Medulla oblongata (tissue), 1 donor: ENCODE measurements at regions not wholly inside any gene's neighbourhood (a gene's known extent, or its start where the extent isn't known, plus 50 kb on each side); places are given as distances from the start of the nearest gene placed in this dataset.
"Not testable (repeated sequence)": the region's sequence is repeated elsewhere in the genome, so short reads cannot be mapped to it uniquely, and the experiment has no call there.

Source experiments
- DNase-seq: peaks from one replicate; pipeline ENCODE4 v3.0.0-alpha.2; 2015; ENCODE audit errors: extremely low spot score

DNA sequence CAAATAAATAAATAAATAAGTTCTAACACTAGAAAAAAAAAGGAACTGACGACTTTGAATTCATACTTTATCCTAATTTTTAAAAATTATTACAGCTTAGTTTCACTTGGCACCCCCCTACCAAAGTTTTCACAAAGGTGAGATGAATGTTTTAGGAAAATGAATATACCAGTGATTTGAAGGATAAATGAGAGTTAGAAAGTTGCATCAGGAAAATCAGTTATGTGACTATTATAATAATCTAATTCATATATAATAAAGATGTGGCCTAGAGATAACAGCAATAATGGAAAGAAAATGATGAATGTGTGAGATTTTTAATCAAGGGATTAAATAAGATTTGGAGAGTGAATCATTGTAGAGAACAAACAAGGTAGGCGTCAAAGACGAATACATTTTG lies 103.0 kb upstream of the RAP1B start:
- DNase-seq, result no peak

GRCh38 chr12:68508576-68508975 lies 102.1 kb upstream of the RAP1B start:
- no peak for DNase-seq

GRCh38 chr12:68509242-68509641 lies 101.5 kb upstream of the RAP1B start:
- no peak for DNase-seq

- DNase-seq, result no peak
Measured at GRCh38 chr12:68510397-68510796, 100.3 kb upstream of the RAP1B start.

DNA sequence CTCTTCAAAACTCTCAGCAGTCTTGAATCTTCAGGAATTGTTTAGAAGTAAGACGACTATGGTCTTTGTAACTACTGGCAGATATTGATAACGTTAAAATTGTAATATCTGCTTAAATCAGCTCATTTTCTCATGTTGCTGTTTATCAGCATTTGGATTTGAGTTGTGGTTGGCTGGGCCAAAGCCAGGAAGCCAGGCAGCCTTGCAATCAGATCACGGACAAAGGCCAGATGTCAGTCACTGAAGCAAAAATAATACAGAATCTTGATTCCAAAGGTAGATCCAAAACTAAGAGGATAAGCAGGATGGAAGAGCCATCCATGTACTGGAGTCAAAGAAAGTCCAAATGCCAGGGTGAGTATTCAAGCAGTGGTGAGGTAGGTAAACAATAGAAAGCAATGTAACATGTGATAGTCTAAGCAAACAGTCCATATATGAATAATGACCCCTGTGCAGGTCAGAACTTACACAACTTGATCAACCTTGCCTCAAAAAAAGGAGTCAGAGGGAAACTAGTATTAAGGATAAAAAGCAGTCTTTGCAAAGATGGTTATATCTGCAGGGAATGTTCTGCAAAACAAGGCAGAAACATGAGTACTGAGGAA lies 95.8 kb upstream of the RAP1B start:
- DNase-seq, result no peak

DNA sequence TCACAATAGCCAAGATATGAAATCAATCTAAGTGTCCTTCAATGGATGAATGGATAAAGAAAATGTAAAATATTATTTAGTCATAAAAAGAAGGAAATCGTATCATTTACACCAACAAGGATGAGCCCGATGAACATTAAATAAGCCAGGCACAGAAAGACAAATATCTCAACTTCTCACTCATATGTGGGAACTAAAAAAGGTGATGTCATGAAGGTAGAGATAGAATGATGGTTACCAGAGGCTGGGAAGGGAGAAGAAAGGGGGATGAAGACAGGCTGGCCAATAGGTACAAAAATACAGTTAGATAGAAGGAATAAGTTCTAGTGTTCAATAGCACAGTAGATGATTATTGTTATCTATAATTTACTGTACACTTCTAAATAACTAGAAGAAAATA lies 94.9 kb upstream of the RAP1B start:
- no peak for DNase-seq

DNA sequence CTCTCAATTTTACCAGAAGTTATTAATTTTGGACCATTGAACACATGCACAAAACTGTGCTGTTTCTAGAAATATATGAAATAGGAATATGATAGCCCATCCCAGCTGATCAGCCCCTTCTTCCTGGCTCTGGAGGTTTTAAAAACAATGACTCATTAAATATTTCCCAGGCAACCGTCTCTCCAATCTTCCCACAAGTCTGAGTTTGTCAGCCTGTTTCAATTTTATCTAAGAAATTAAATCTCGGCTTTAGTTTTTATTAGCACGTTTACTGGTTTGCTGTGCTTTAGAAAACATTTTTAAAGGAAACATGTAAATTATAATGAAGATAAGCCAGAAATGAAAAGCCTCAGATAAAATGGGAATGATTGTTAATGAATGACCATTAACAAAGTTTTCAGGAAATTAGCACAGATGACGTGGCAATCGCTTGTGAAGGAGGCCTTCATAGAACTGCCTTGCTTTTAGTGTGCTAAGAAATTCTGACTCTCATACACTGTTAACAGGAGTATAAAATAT lies 89.3 kb upstream of the RAP1B start:
- no peak for DNase-seq

- no peak for DNase-seq
Measured at GRCh38 chr12:68521848-68522502, 88.7 kb upstream of the RAP1B start.

- no peak for DNase-seq
Measured at GRCh38 chr12:68529466-68529865, 81.2 kb upstream of the RAP1B start.

- DNase-seq, result no peak
Measured at GRCh38 chr12:68529869-68530268, 80.8 kb upstream of the RAP1B start.

DNA sequence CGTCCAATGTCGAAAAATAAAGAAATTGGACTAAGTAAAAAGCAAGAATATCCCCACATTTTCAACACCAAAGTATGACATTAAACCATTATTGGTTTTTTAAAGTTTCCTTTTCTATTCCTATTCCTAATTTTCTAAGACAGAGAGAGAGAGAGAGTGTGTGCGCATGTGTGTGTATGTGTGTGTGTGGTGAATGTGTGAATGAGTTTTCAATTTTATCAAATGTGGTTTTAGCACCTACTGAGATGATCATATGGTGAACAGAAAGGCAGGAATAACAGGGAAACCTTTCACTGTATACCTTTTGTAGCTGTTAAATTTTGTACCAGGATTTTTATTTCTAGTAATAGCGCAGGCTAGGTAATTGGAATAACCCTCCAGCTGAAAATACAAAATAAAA lies 80.4 kb upstream of the RAP1B start:
- no peak for DNase-seq

- DNase-seq, result no peak
Measured at GRCh38 chr12:68530965-68531364, 79.7 kb upstream of the RAP1B start.

- DNase-seq, result no peak
Measured at GRCh38 chr12:68532204-68532886, 78.4 kb upstream of the RAP1B start.

- DNase-seq, result no peak
Measured at GRCh38 chr12:68532887-68533248, 77.8 kb upstream of the RAP1B start.

GRCh38 chr12:68534108-68534507 lies 76.6 kb upstream of the RAP1B start:
- no peak for DNase-seq

DNA sequence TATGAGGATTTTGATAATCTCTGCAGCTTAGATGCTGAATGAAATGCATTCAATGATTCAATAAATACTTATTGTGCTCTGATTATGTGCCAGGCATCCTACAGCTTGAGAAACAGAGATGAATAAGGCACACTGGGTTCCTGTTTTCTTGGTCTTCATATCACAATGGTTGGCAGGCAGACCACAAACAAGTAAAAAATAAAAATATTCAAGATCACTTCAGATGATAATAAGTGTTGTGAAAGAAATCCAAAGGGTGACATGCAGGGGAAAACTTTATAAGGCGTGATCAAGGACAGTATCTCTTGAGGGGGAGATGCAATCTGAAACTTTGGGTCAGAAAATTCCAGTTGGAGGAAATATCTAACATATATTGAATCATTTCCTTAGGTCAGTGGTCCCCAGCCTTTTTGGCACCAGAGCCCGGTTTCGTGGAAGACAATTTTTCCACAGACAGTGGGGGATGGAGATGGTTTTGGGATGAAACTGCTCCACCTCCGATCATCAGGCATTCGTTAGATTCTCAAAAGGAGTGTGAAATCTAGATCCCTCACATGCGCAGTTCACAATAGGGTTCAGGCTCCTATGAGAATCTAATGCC lies 73.7 kb upstream of the RAP1B start:
- DNase-seq, result no peak

- DNase-seq, result no peak
Measured at GRCh38 chr12:68537571-68537970, 73.1 kb upstream of the RAP1B start.

DNA sequence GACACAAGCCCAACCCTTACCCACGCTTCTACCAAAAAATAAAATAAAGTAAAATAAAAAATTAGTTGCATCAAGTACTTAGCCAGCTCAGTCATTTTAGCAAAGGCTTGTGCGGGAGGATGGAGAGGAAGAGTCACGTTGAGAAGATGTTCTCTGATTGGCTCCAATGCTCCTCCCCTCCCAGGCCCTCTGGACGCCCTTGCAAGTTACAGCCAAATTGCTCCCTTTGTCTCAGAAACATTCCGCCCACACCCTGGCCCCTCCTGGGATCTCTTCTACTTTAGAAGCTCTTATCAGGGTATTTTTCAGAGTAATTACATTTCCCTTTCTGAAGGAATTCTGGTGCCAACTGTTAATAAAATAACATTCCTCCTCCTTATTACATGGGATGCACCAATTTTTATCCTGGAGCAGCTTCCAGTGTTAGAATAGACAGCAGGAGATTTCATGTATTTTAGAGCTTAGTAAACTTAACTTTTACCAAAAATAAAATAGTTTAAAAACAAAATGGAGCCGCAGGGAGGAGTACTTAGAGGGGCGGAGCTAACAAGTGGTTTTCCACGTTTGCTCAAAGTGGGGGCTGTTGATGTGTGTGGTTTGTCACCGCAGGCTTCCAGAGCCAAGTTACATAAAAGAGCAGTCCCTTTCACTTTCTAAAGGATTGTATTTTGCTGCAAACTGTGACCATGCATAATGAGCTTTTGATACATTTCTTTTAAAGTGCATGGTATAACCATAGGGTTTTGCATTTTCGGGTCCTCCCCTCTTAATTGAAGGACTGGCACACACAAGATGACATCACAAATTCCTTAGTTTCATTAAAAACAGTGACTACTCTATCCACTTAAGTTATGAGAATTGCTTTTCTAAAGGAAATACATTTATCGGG lies 71.7 kb upstream of the RAP1B start:
- DNase-seq, result peak; percentile 23

DNA sequence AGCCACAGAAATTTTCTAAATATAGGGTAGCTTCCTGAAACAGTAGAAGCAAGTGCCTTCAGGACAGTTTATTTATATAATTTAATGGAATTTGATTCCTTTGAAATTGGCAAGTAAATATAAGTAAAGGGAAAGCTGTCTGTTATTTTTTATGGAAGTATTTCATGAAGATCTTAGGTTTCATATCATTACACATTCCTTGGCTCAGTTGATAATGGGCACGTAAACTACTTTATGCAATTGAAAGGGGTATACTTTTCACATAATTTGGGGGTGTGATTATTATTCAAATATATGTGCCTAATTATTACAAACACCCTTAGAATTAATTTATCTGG lies 71.1 kb upstream of the RAP1B start:
- no peak for DNase-seq

- not testable (repeated sequence) for DNase-seq
Measured at GRCh38 chr12:68540768-68541167, 69.9 kb upstream of the RAP1B start.

- DNase-seq, result not testable (repeated sequence)
Measured at GRCh38 chr12:68547318-68547717, 63.4 kb upstream of the RAP1B start.
